ENCODE measurements at regions not wholly inside any gene's neighbourhood (a gene's known extent, or its start where the extent isn't known, plus 50 kb on each side); places are given as distances from the start of the nearest gene placed in this dataset.

- H3K4me3 ChIP-seq (replicated peaks in 1 of 2; ENCODE audit: low read depth in 2 of 2, low read length in 2 of 2): no peak overlapping the region
- TF ChIP-seq CTCF (IDR thresholded peaks at IDR 0.05; ENCODE audit: low read depth, low read length): no peak
- DNase-seq (ENCODE audit: low read depth in 2 of 2): no peak
Observed at GRCh38 chr13:34420702-34421346, 521.2 kb upstream of the NBEA start.

- DNase-seq (ENCODE audit: low read depth in 2 of 2): no peak
- H3K4me3 ChIP-seq (replicated peaks in 1 of 2; ENCODE audit: low read depth in 2 of 2, low read length in 2 of 2): no peak overlapping the region
- TF ChIP-seq CTCF (IDR thresholded peaks at IDR 0.05; ENCODE audit: low read depth, low read length): peak; percentile 32
Observed at GRCh38 chr13:34421347-34421719, 520.7 kb upstream of the NBEA start.

DNA sequence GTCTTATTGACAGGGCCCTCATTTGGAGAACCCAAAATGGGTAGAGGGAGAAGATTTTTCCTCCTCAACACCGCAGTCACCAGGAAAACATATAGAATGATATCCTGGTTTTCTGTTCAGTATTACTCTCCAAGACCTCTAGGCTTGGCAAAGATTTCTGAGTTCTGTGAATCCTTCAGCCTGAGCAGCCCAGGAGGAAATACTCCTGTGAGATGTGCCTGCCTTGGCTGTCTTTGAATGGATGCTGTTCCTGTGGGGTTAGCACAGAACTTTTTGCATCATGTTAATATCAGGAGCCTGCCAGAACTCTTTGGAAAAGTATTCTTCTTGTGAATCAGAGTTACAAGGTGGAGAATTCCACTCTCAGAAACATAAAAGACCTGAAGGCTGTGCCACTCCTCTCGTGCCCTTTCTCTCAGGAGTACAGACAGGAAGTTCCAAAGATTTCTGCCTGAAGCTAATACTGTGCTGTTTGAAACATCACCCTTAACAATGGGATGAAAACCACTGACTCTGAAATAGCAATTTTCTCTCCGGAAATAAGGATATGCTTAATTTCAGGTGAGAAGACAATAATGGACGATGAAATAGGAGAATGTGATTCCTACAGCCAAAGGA is 520.1 kb upstream of the NBEA start:
- no peak for DNase-seq (ENCODE audit: low read depth in 2 of 2)
- H3K4me3 ChIP-seq (replicated peaks in 1 of 2; ENCODE audit: low read depth in 2 of 2, low read length in 2 of 2): no peak overlapping the region
- no peak for TF ChIP-seq CTCF (IDR thresholded peaks at IDR 0.05; ENCODE audit: low read depth, low read length)

DNA sequence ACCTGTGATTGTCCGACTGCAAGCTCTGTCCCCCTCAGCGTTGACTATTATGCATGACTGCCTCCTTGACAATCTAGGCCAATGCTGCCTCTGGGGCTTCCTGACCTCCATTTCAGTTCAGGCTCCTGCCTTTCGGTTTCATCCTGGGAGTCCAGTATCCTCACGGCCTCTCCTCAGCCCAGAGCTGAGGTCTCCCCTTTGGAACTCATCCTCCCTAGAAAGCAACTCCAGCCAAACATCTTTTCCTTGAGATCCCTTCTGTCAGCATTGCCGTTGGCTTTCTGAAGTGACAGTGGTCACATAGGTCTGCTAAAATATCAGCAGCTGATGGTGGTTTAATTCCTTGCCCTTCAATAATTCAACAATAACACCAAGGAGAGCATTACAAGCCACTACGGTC is 519.1 kb upstream of the NBEA start:
- no peak overlapping the region for H3K4me3 ChIP-seq (replicated peaks in 1 of 2; ENCODE audit: low read depth in 2 of 2, low read length in 2 of 2)
- TF ChIP-seq CTCF (IDR thresholded peaks at IDR 0.05; ENCODE audit: low read depth, low read length): no peak
- no peak for DNase-seq (ENCODE audit: low read depth in 2 of 2)

DNA sequence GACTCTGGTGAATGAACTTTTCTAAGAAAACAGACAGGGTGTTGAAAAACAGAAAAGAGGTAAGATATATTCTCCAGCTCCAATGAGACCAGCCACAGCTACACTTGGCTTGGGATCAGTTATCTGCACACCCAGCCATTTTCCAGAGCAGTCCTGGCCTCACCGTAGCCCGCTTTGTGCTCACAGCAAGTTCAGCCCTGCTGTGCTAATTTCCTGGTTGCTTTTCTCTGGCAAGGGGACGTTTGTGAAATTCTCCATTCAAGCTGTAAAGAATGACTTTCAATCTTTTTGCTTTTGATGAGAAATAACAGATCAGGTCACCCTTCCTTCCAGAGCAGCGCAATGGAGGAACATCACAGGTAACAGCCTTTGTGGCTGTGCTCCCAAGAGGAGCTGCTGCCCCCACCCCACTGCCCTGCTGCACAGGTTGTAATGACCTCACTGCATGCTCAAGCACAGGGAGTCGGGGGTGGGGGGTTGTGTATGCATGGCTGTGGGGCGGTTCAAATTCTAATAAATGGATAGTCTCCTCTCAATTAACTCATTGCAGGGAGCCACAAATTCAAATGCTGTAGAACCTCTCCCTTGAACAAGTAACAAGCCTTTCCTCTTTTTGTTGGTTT is 516.6 kb upstream of the NBEA start:
- TF ChIP-seq CTCF (IDR thresholded peaks at IDR 0.05; ENCODE audit: low read depth, low read length): no peak
- no peak for DNase-seq (ENCODE audit: low read depth in 2 of 2)
- no peak overlapping the region for H3K4me3 ChIP-seq (replicated peaks in 1 of 2; ENCODE audit: low read depth in 2 of 2, low read length in 2 of 2)

DNA sequence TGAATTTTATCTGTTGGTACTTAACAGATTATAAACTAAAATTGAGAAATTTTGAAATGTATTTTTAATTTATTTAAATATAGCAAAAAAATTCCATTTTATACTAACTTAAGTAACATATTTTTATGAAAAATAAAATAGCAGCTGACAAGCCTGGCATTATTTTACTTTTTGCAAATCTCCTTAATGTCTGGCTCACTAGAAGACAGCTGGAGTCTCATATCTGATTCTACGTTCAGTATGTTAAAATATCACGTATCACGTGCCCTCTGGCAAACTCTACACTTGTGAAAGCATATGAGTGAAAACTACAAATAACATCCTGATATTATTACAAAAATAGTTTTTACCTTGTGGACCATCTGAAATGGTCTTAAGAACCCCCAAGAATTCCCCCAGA is 513.2 kb upstream of the NBEA start:
- TF ChIP-seq CTCF (IDR thresholded peaks at IDR 0.05; ENCODE audit: low read depth, low read length): no peak
- no peak for DNase-seq (ENCODE audit: low read depth in 2 of 2)
- H3K4me3 ChIP-seq (replicated peaks in 1 of 2; ENCODE audit: low read depth in 2 of 2, low read length in 2 of 2): no peak overlapping the region

Measured in cardiac fibroblast (primary cell).